ENCODE measurements at regions not wholly inside any gene's neighbourhood (a gene's known extent, or its start where the extent isn't known, plus 50 kb on each side); places are given as distances from the start of the nearest gene placed in this dataset.

- CTCF ChIA-PET, result interaction anchor here (0.8 to 1.0 kb wide), 2 partner anchors 10 to 18 kb away, joined by 4 to 5 read pairs; no protein-coding TSS in a partner anchor
- TF ChIP-seq, protein P1, sequence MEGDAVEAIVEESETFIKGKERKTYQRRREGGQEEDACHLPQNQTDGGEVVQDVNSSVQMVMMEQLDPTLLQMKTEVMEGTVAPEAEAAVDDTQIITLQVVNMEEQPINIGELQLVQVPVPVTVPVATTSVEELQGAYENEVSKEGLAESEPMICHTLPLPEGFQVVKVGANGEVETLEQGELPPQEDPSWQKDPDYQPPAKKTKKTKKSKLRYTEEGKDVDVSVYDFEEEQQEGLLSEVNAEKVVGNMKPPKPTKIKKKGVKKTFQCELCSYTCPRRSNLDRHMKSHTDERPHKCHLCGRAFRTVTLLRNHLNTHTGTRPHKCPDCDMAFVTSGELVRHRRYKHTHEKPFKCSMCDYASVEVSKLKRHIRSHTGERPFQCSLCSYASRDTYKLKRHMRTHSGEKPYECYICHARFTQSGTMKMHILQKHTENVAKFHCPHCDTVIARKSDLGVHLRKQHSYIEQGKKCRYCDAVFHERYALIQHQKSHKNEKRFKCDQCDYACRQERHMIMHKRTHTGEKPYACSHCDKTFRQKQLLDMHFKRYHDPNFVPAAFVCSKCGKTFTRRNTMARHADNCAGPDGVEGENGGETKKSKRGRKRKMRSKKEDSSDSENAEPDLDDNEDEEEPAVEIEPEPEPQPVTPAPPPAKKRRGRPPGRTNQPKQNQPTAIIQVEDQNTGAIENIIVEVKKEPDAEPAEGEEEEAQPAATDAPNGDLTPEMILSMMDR (IDR thresholded peaks at IDR 0.05; ENCODE audit: control extremely low read depth, extremely low read depth, low read depth, missing control alignments), result no peak
- POLR2A ChIA-PET, result no interaction called here
- no peak for DNase-seq (ENCODE audit: extremely low spot score)
These were observed 54.5 kb upstream of the UBE2E1 start for GRCh38 chr3:23751212-23751723.

GRCh38 chr3:23752126-23752525 lies 53.6 kb upstream of the UBE2E1 start:
- TF ChIP-seq, protein P1 (IDR thresholded peaks at IDR 0.05; ENCODE audit: control extremely low read depth, extremely low read depth, low read depth, missing control alignments), result no peak
- no peak for DNase-seq (ENCODE audit: extremely low spot score)
- CTCF ChIA-PET, result interaction anchor here (0.8 kb wide), 1 partner anchor 9 kb away, joined by 4 read pairs; no protein-coding TSS in a partner anchor
- POLR2A ChIA-PET, result interaction anchor here (0.6 to 0.7 kb wide), 2 partner anchors 8 to 131 kb away, joined by 5 to 6 read pairs; no protein-coding TSS in a partner anchor

DNA sequence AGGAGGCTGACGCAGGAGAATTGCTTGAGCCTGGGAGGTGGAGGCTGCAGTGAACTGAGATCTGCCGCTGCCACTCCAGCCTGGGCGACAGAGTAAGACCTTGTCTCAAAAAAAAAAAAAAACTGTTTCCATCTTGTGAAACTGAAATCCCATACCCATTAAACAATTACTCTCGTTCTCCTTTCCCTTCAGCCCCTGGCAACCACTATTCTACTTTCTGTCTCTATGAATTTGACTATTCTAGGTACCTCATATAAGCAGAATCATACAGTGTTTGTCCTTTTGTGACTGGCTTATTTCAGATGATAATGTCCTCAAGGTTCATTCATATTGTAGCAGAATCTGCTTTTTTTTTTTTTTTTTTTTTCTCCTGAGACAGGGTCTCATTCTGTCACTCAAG lies 51.5 kb upstream of the UBE2E1 start:
- ChIA-PET CTCF (interaction anchor here (1.2 kb wide), 1 partner anchor 12 kb away, joined by 3 read pairs; no protein-coding TSS in a partner anchor), POLR2A (no interaction called here)
- TF ChIP-seq, protein P1 (IDR thresholded peaks at IDR 0.05; ENCODE audit: control extremely low read depth, extremely low read depth, low read depth, missing control alignments), result no peak
- DNase-seq (ENCODE audit: extremely low spot score), result no peak
